IMR-90 (cell line): ENCODE measurements at regions not wholly inside any gene's neighbourhood (a gene's known extent, or its start where the extent isn't known, plus 50 kb on each side); places are given as distances from the start of the nearest gene placed in this dataset.

Experiments
- ATAC-seq: fragments of 200-7000 bp; cut with Tn5 transposase; 2 replicates; pipeline ENCODE4 v1.9.1; 2020; ENCODE audit warnings: low read depth, mild to moderate bottlenecking, moderate library complexity
- BruUV-seq: library from RNA; stranded (reverse); fragments of 400-500 nt; replicated peaks from 2 replicates; lab custom pipeline; 2021; lab: Mats Ljungman, UMichigan
- CTCF ChIA-PET: fragments of 300-600 bp; formaldehyde crosslinking; extraction: SDS; loops from one replicate; lab custom pipeline; 2021; ENCODE audit warnings: antibody characterized with exemption; lab: Yijun Ruan, JAX
- POLR2A ChIA-PET: fragments of 300-600 bp; sonication (Branson Sonifier 250); formaldehyde crosslinking; loops from one replicate; lab custom pipeline; 2022; ENCODE audit warnings: antibody characterized with exemption; ENCODE audit not compliant: unreplicated experiment; lab: Charles Lee
- DNase-seq: peaks from one replicate; pipeline ENCODE4 v3.0.0; 2013
- H2AFZ ChIP-seq: replicated peaks from 2 replicates; pipeline ENCODE3; 2013; ENCODE audit warnings: low read length, mild to moderate bottlenecking; ENCODE audit not compliant: poor library complexity
- H2AK5ac ChIP-seq: 2 replicates; pipeline ENCODE4 v1.6.1; 2013; ENCODE audit warnings: low read depth, low read length, inconsistent platforms
- H2AK9ac ChIP-seq: replicated peaks from 2 replicates; pipeline ENCODE3; 2013; ENCODE audit warnings: mild to moderate bottlenecking, low read depth, low read length, moderate library complexity; ENCODE audit not compliant: poor library complexity
- H2BK120ac ChIP-seq: 2 replicates; pipeline ENCODE4 v1.6.1; 2013; ENCODE audit warnings: low read depth, low read length, inconsistent platforms
- H2BK15ac ChIP-seq: 3 replicates; pipeline ENCODE4 v1.6.1; 2013; ENCODE audit warnings: low read depth, low read length, inconsistent platforms
- H2BK20ac ChIP-seq: 2 replicates; pipeline ENCODE4 v1.6.1; 2013; ENCODE audit warnings: low read depth, mild to moderate bottlenecking, inconsistent platforms, low read length, moderate library complexity
- H2BK5ac ChIP-seq: 2 replicates; pipeline ENCODE4 v1.6.1; 2013; ENCODE audit warnings: mild to moderate bottlenecking, low read depth, low read length, inconsistent platforms; ENCODE audit not compliant: poor library complexity, severe bottlenecking
- H3K14ac ChIP-seq: replicated peaks from 2 replicates; pipeline ENCODE4 v1.6.1; 2013; ENCODE audit warnings: low read depth, low read length, inconsistent platforms
- H3K18ac ChIP-seq: 2 replicates; pipeline ENCODE4 v1.6.1; 2013; ENCODE audit warnings: low read depth, low read length, control low read depth
- H3K23ac ChIP-seq: 2 replicates; pipeline ENCODE4 v1.6.1; 2013; ENCODE audit warnings: low read depth, low read length, inconsistent platforms
- H3K27ac ChIP-seq: 2 replicates; pipeline ENCODE4 v1.5.1; 2013; ENCODE audit warnings: mild to moderate bottlenecking, control low read depth, low read length; ENCODE audit not compliant: insufficient read depth
- H3K27me3 ChIP-seq: 2 replicates; pipeline ENCODE4 v1.6.1; 2013; ENCODE audit warnings: low read length; ENCODE audit not compliant: control insufficient read depth, insufficient read depth
- H3K36me3 ChIP-seq: 2 replicates; pipeline ENCODE4 v1.6.1; 2013; ENCODE audit warnings: low read length, mixed read lengths; ENCODE audit not compliant: control insufficient read depth, insufficient read depth
- H3K4ac ChIP-seq: 2 replicates; pipeline ENCODE4 v1.6.1; 2013; ENCODE audit warnings: low read depth, low read length, inconsistent platforms
- H3K4me1 ChIP-seq: 2 replicates; pipeline ENCODE4 v1.6.1; 2013; ENCODE audit warnings: low read length, mixed read lengths; ENCODE audit not compliant: control insufficient read depth, insufficient read depth
- H3K4me2 ChIP-seq: 2 replicates; pipeline ENCODE4 v1.6.1; 2013; ENCODE audit warnings: low read depth, mild to moderate bottlenecking, control low read depth, low read length, moderate library complexity
- H3K4me3 ChIP-seq: 2 replicates; pipeline ENCODE4 v1.5.1; 2013; ENCODE audit warnings: low read depth, mild to moderate bottlenecking, control low read depth, low read length, moderate library complexity; ENCODE audit not compliant: insufficient read depth
- H3K56ac ChIP-seq: 2 replicates; pipeline ENCODE4 v1.6.1; 2013; ENCODE audit warnings: low read length, inconsistent platforms; ENCODE audit not compliant: insufficient read depth; ENCODE audit errors: extremely low read depth
- H3K79me1 ChIP-seq, 2 experiments: 2 replicates each; pipeline ENCODE4 v1.6.1; 2013; ENCODE audit warnings: low read length in 2 of 2, inconsistent platforms in 1 of 2, low read depth in 1 of 2
- H3K9ac ChIP-seq: 2 replicates; pipeline ENCODE4 v1.6.1; 2013; ENCODE audit warnings: low read depth, low read length, control low read depth
- H3K9me1 ChIP-seq: 2 replicates; pipeline ENCODE4 v1.6.1; 2013; ENCODE audit warnings: low read length, inconsistent platforms; ENCODE audit not compliant: insufficient read depth
- H3K9me3 ChIP-seq: 2 replicates; pipeline ENCODE4 v1.6.1; 2013; ENCODE audit warnings: low read length; ENCODE audit not compliant: control insufficient read depth, insufficient read depth
- H4K20me1 ChIP-seq: 2 replicates; pipeline ENCODE4 v1.6.1; 2013; ENCODE audit warnings: low read length, inconsistent platforms; ENCODE audit not compliant: insufficient read depth
- H4K5ac ChIP-seq: 2 replicates; pipeline ENCODE4 v1.6.1; 2013; ENCODE audit warnings: mild to moderate bottlenecking, low read depth, low read length, control low read depth
- H4K8ac ChIP-seq, 2 experiments: 2 replicates each; pipeline ENCODE4 v1.6.1; 2013; ENCODE audit warnings: low read depth in 2 of 2, low read length in 2 of 2, control low read depth in 1 of 2, inconsistent platforms in 1 of 2
- H4K91ac ChIP-seq: 2 replicates; pipeline ENCODE4 v1.6.1; 2013; ENCODE audit warnings: low read depth, low read length, inconsistent platforms; ENCODE audit not compliant: insufficient read depth
- BHLHE40 ChIP-seq: fragments of 150-350 bp; IDR thresholded peaks from 2 replicates; pipeline ENCODE4 v1.6.1; 2016; ENCODE audit warnings: mild to moderate bottlenecking, low read depth, low read length
- CEBPB ChIP-seq: IDR thresholded peaks from 2 replicates; pipeline ENCODE4 v1.6.1; 2012; ENCODE audit warnings: low read depth, low read length, improper control_type of control experiment
- CHD1 ChIP-seq: IDR thresholded peaks from 2 replicates; pipeline ENCODE4 v1.6.1; 2012; ENCODE audit warnings: low read depth, low read length, improper control_type of control experiment
- ELK1 ChIP-seq: fragments of 150-350 bp; IDR thresholded peaks from 2 replicates; pipeline ENCODE4 v1.6.1; 2016; ENCODE audit warnings: low read depth, mild to moderate bottlenecking, low read length, moderate library complexity, borderline replicate concordance
- FOS ChIP-seq: fragments of 150-350 bp; IDR thresholded peaks from 2 replicates; pipeline ENCODE4 v1.6.1; 2016; ENCODE audit warnings: low read depth, low read length
- MAFK ChIP-seq: IDR thresholded peaks from 2 replicates; pipeline ENCODE4 v1.6.1; 2012; ENCODE audit warnings: low read depth, low read length, improper control_type of control experiment
- MAZ ChIP-seq: IDR thresholded peaks from 2 replicates; pipeline ENCODE4 v1.6.1; 2012; ENCODE audit warnings: low read depth, mild to moderate bottlenecking, low read length, improper control_type of control experiment, moderate library complexity, borderline replicate concordance
- MXI1 ChIP-seq: IDR thresholded peaks from 2 replicates; pipeline ENCODE4 v1.6.1; 2012; ENCODE audit warnings: low read depth, mild to moderate bottlenecking, low read length, moderate library complexity, borderline replicate concordance
- NFE2L2 ChIP-seq: fragments of 150-350 bp; IDR thresholded peaks from 2 replicates; pipeline ENCODE4 v1.6.1; 2016; ENCODE audit warnings: low read depth, mild to moderate bottlenecking, low read length
- POLR2A ChIP-seq: IDR thresholded peaks from 2 replicates; pipeline ENCODE4 v1.6.1; 2012; ENCODE audit warnings: mild to moderate bottlenecking, low read depth, low read length
- RAD21 ChIP-seq: IDR thresholded peaks from 2 replicates; pipeline ENCODE4 v1.6.1; 2012; ENCODE audit warnings: low read length, improper control_type of control experiment
- RCOR1 ChIP-seq: IDR thresholded peaks from 2 replicates; pipeline ENCODE4 v1.6.1; 2012; ENCODE audit warnings: mild to moderate bottlenecking, low read length, improper control_type of control experiment; ENCODE audit not compliant: insufficient replicate concordance
- RFX5 ChIP-seq: IDR thresholded peaks from 2 replicates; pipeline ENCODE4 v1.8.0; 2012; ENCODE audit warnings: low read depth, mild to moderate bottlenecking, low read length, moderate library complexity
- SMC3 ChIP-seq: fragments of 150-350 bp; IDR thresholded peaks from 2 replicates; pipeline ENCODE4 v1.6.1; 2016; ENCODE audit warnings: low read depth, mild to moderate bottlenecking, antibody characterized with exemption, low read length, moderate library complexity
- WGBS, 2 experiments: methylation state at CpG; one replicate each; pipeline versions ENCODE4 v1.1.5 to v1.1.7; 2013; ENCODE audit warnings: missing lambda C conversion rate in 2 of 2; ENCODE audit not compliant: insufficient read length in 1 of 2; ENCODE audit errors: extremely low coverage in 2 of 2; 5-methylcytosine and 5-hydroxymethylcytosine counted together
- dilution Hi-C: fragments of 300-500 bp; cut with HindIII; formaldehyde crosslinking; loops from one replicate; pipeline ENCODE4 v1.14.3; 2018; ENCODE audit warnings: low sequenced_read_pairs; ENCODE audit not compliant: unreplicated experiment
- in situ Hi-C: fragments of 300-500 bp; cut with MboI; formaldehyde crosslinking; loops from 3 replicates; pipeline ENCODE4 v1.14.3; 2019; ENCODE audit warnings: low sequenced_read_pairs, inconsistent platforms, mixed read lengths
- intact Hi-C: fragments of 100-400 bp; cut with micrococcal nuclease; formaldehyde crosslinking; loops from 2 replicates; pipeline ENCODE4 v1.10.0; 2022
- TF ChIP-seq, protein P1 (sequence below): conservative IDR thresholded peaks from 2 replicates; pipeline ENCODE4 v1.5.1; 2012; ENCODE audit warnings: mild to moderate bottlenecking, low read depth, low read length, improper control_type of control experiment
- TF ChIP-seq, protein P2 (sequence below): fragments of 150-350 bp; IDR thresholded peaks from 2 replicates; pipeline ENCODE4 v1.6.1; 2017; ENCODE audit warnings: mild to moderate bottlenecking, antibody characterized with exemption, low read length, low read depth

- Histone ChIP-seq H3K79me1 (no peaks in the 10 kb centered on the region), H2AK9ac (no peak overlapping the region), H3K9me1 (no peaks in the 10 kb centered on the region), H3K9me3 (no peaks in the 10 kb centered on the region), H2BK120ac (no peak overlapping the region), H3K14ac (no peak overlapping the region), H2BK15ac (no peak overlapping the region), H3K4me3 (no peak overlapping the region), H3K4me1 (no peaks in the 10 kb centered on the region; the same call in 1 of the 2 replicates), H3K4ac (no peak overlapping the region), H4K8ac (no peak overlapping the region), H3K18ac (no peak overlapping the region), H2AK5ac (no peak overlapping the region), H4K91ac (no peak overlapping the region), H2BK5ac (no peak overlapping the region), H3K27me3 (no peaks in the 10 kb centered on the region), H3K23ac (no peak overlapping the region), H3K56ac (no peak overlapping the region), H3K9ac (no peak overlapping the region), H3K4me2 (no peak overlapping the region; the same call in 1 of the 2 replicates), H2BK20ac (no peak overlapping the region), H2AFZ (no peak overlapping the region), H3K27ac (no peak overlapping the region), H4K5ac (no peak overlapping the region), H4K20me1 (no peaks in the 10 kb centered on the region), H3K36me3 (no peaks in the 10 kb centered on the region)
- ChIA-PET POLR2A (interaction anchor here (0.6 kb wide), 2 partner anchors 295 to 816 kb away, joined by 3 to 4 read pairs; no protein-coding TSS in a partner anchor), CTCF (interaction anchor here (0.6 to 1.0 kb wide), 4 partner anchors 12 to 89 kb away, joined by 3 to 4 read pairs (median 3); no protein-coding TSS in a partner anchor)
- no CpG with 5 or more reads among the region's 5 CpGs for WGBS, 2 experiments
- ATAC-seq (peak; percentile 46; the same call in 1 of the 2 replicates), DNase-seq (peak; percentile 24)
- intact Hi-C loops = loop anchor here (2.0 to 10.0 kb wide), 4 partner anchors 345 to 906 kb away; partner anchors contain the start of gene CNTN3
- BruUV-seq = no TSS peak
- TF ChIP-seq SMC3 (no peak), NFE2L2 (no peak), CEBPB (no peak), CHD1 (no peak), RAD21 (no peak), MXI1 (no peak), RFX5 (no peak), ELK1 (no peak), BHLHE40 (no peak), RCOR1 (no peak), FOS (no peak), MAFK (no peak), POLR2A (no peak), MAZ (no peak)
- TF ChIP-seq, protein P1, sequence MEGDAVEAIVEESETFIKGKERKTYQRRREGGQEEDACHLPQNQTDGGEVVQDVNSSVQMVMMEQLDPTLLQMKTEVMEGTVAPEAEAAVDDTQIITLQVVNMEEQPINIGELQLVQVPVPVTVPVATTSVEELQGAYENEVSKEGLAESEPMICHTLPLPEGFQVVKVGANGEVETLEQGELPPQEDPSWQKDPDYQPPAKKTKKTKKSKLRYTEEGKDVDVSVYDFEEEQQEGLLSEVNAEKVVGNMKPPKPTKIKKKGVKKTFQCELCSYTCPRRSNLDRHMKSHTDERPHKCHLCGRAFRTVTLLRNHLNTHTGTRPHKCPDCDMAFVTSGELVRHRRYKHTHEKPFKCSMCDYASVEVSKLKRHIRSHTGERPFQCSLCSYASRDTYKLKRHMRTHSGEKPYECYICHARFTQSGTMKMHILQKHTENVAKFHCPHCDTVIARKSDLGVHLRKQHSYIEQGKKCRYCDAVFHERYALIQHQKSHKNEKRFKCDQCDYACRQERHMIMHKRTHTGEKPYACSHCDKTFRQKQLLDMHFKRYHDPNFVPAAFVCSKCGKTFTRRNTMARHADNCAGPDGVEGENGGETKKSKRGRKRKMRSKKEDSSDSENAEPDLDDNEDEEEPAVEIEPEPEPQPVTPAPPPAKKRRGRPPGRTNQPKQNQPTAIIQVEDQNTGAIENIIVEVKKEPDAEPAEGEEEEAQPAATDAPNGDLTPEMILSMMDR = no peak
- TF ChIP-seq, protein P2, sequence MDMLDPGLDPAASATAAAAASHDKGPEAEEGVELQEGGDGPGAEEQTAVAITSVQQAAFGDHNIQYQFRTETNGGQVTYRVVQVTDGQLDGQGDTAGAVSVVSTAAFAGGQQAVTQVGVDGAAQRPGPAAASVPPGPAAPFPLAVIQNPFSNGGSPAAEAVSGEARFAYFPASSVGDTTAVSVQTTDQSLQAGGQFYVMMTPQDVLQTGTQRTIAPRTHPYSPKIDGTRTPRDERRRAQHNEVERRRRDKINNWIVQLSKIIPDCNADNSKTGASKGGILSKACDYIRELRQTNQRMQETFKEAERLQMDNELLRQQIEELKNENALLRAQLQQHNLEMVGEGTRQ = no peak
- dilution Hi-C loops = no loop called here
- in situ Hi-C loops = no loop called here
These were observed 347.3 kb downstream of the CNTN3 start for GRCh38 chr3:74267131-74267530.
